Mesenchymal stem cell (in vitro differentiated cells and primary cell): ENCODE measurements at regions not wholly inside any gene's neighbourhood (a gene's known extent, or its start where the extent isn't known, plus 50 kb on each side); places are given as distances from the start of the nearest gene placed in this dataset.

Experiments used
- DNase-seq: peaks from one replicate; pipeline ENCODE4 v3.0.0-alpha.2; 2013
- H2AFZ ChIP-seq: one replicate; pipeline ENCODE4 v1.6.1; 2013; ENCODE audit warnings: low read depth, mild to moderate bottlenecking, control low read depth, inconsistent platforms, low read length, moderate library complexity
- H2AK5ac ChIP-seq: 2 replicates; pipeline ENCODE4 v1.6.1; 2013; ENCODE audit warnings: low read length, moderate library complexity, mild to moderate bottlenecking, inconsistent platforms; ENCODE audit not compliant: severe bottlenecking
- H2BK120ac ChIP-seq: one replicate; pipeline ENCODE4 v1.6.1; 2013; ENCODE audit warnings: low read depth, mild to moderate bottlenecking, inconsistent platforms, low read length, moderate library complexity
- H2BK12ac ChIP-seq, 2 experiments: one replicate each; pipeline ENCODE4 v1.6.1; 2013; ENCODE audit warnings: inconsistent platforms in 2 of 2, low read length in 2 of 2, mild to moderate bottlenecking in 2 of 2, moderate library complexity in 2 of 2, control low read depth in 1 of 2
- H2BK15ac ChIP-seq: one replicate; pipeline ENCODE4 v1.6.1; 2013; ENCODE audit warnings: mild to moderate bottlenecking, low read depth, inconsistent platforms; ENCODE audit not compliant: poor library complexity, severe bottlenecking
- H2BK5ac ChIP-seq: 2 replicates; pipeline ENCODE4 v1.6.1; 2013; ENCODE audit warnings: low read depth, mild to moderate bottlenecking, low read length, control low read depth, inconsistent platforms; ENCODE audit not compliant: poor library complexity, severe bottlenecking
- H3K14ac ChIP-seq, 2 experiments: one replicate each; pipeline ENCODE4 v1.6.1; 2013; ENCODE audit warnings: inconsistent platforms in 2 of 2, low read length in 2 of 2, control low read depth in 1 of 2, mild to moderate bottlenecking in 1 of 2, moderate library complexity in 1 of 2
- H3K18ac ChIP-seq, 2 experiments: one replicate each; pipeline ENCODE4 v1.6.1; 2013; ENCODE audit warnings: inconsistent platforms in 2 of 2, low read length in 2 of 2, control low read depth in 1 of 2, low read depth in 1 of 2, mild to moderate bottlenecking in 1 of 2
- H3K23ac ChIP-seq, 2 experiments: one replicate each; pipeline ENCODE4 v1.6.1; 2013; ENCODE audit warnings: inconsistent platforms in 2 of 2, low read length in 2 of 2, mild to moderate bottlenecking in 2 of 2, moderate library complexity in 2 of 2, control low read depth in 1 of 2
- H3K27ac ChIP-seq: 2 replicates; pipeline ENCODE4 v1.5.1; 2013; ENCODE audit warnings: mild to moderate bottlenecking, moderate library complexity, low read length, control low read depth, inconsistent platforms; ENCODE audit not compliant: poor library complexity, severe bottlenecking
- H3K27me3 ChIP-seq, 2 experiments: 2 replicates each; pipeline versions ENCODE4 v1.6.1 to v1.7.0; 2013; ENCODE audit warnings: low read length in 2 of 2, mild to moderate bottlenecking in 2 of 2, moderate library complexity in 2 of 2, control low read depth in 1 of 2, inconsistent platforms in 1 of 2; ENCODE audit not compliant: control insufficient read depth in 1 of 2, insufficient read depth in 1 of 2
- H3K36me3 ChIP-seq, 2 experiments: 2 replicates each; pipeline versions ENCODE4 v1.6.1 to v1.7.0; 2013; ENCODE audit warnings: low read length in 2 of 2, control low read depth in 1 of 2, inconsistent platforms in 1 of 2, low read depth in 1 of 2, mild to moderate bottlenecking in 1 of 2; ENCODE audit not compliant: insufficient read depth in 2 of 2, control insufficient read depth in 1 of 2
- H3K4ac ChIP-seq, 2 experiments: one replicate each; pipeline ENCODE4 v1.6.1; 2013; ENCODE audit warnings: inconsistent platforms in 2 of 2, low read length in 2 of 2, mild to moderate bottlenecking in 2 of 2, moderate library complexity in 2 of 2, control low read depth in 1 of 2, low read depth in 1 of 2
- H3K4me1 ChIP-seq: 2 replicates; pipeline ENCODE4 v1.6.1; 2013; ENCODE audit warnings: low read depth, low read length, control low read depth; ENCODE audit not compliant: control insufficient read depth, insufficient read depth
- H3K4me2 ChIP-seq: 2 replicates; pipeline ENCODE4 v1.6.1; 2013; ENCODE audit warnings: low read length, mild to moderate bottlenecking, inconsistent platforms; ENCODE audit not compliant: poor library complexity, severe bottlenecking
- H3K4me3 ChIP-seq, 2 experiments: 2 replicates each; pipeline versions ENCODE4 v1.5.1 to v1.7.0; 2013; ENCODE audit warnings: low read length in 2 of 2, mild to moderate bottlenecking in 2 of 2, control low read depth in 1 of 2, low read depth in 1 of 2; ENCODE audit not compliant: insufficient read depth in 1 of 2
- H3K79me1 ChIP-seq: replicated peaks from 2 replicates; pipeline ENCODE4 v1.6.1; 2013; ENCODE audit warnings: mild to moderate bottlenecking, control low read depth, low read length, inconsistent platforms; ENCODE audit not compliant: poor library complexity, severe bottlenecking
- H3K9ac ChIP-seq: 2 replicates; pipeline ENCODE4 v1.7.0; 2013; ENCODE audit warnings: mild to moderate bottlenecking, low read length, moderate library complexity
- H3K9me3 ChIP-seq: 2 replicates; pipeline ENCODE4 v1.7.0; 2013; ENCODE audit warnings: mild to moderate bottlenecking, low read length; ENCODE audit not compliant: control insufficient read depth
- H4K8ac ChIP-seq: one replicate; pipeline ENCODE4 v1.6.1; 2013; ENCODE audit warnings: inconsistent platforms, mild to moderate bottlenecking, low read length, moderate library complexity
- H4K91ac ChIP-seq: one replicate; pipeline ENCODE4 v1.6.1; 2013; ENCODE audit warnings: mild to moderate bottlenecking, low read length, inconsistent platforms
- WGBS: methylation state at CpG from one replicate; pipeline ENCODE4 v1.1.7; 2013; ENCODE audit warnings: mixed read lengths; 5-methylcytosine and 5-hydroxymethylcytosine counted together

- Histone ChIP-seq H3K27me3 (peaks cover 68 to 87% of the 10 kb centered on the region in 2 experiments), H3K4me1 (no peaks in the 10 kb centered on the region), H3K23ac (no peak overlapping the region), H2BK5ac (no peak overlapping the region), H3K18ac (no peak overlapping the region), H2BK120ac (no peak overlapping the region), H3K27ac (no peak overlapping the region), H2AFZ (no peak overlapping the region), H3K4ac (no peak overlapping the region), H2AK5ac (no peak overlapping the region), H3K4me2 (no peak overlapping the region), H3K4me3 (no peak overlapping the region), H2BK12ac (no peak overlapping the region), H2BK15ac (no peak overlapping the region), H3K9ac (no peak overlapping the region), H4K91ac (no peak overlapping the region), H3K9me3 (no peaks in the 10 kb centered on the region), H3K36me3 (no peaks in the 10 kb centered on the region), H4K8ac (no peak overlapping the region), H3K14ac (no peak overlapping the region), H3K79me1 (no peaks in the 10 kb centered on the region)
- no peak for DNase-seq
- 96% methylated on average over 6 of the region's 8 CpGs for WGBS
Observed at GRCh38 chr17:79221597-79221996, 147.0 kb downstream of the ENGASE start.

GRCh38 chr17:79220713-79221291 is 146.2 kb downstream of the ENGASE start:
- Histone ChIP-seq H4K8ac (no peak overlapping the region), H2BK120ac (no peak overlapping the region), H2AK5ac (no peak overlapping the region), H2BK5ac (no peak overlapping the region), H3K9me3 (no peaks in the 10 kb centered on the region), H3K79me1 (no peaks in the 10 kb centered on the region), H3K4ac (no peak overlapping the region), H3K4me2 (no peak overlapping the region), H3K14ac (no peak overlapping the region), H3K18ac (no peak overlapping the region), H3K9ac (no peak overlapping the region), H3K27me3 (peaks cover 68 to 87% of the 10 kb centered on the region in 2 experiments), H3K4me1 (no peaks in the 10 kb centered on the region), H2BK12ac (no peak overlapping the region), H3K27ac (no peak overlapping the region), H3K36me3 (no peaks in the 10 kb centered on the region), H2BK15ac (no peak overlapping the region), H2AFZ (no peak overlapping the region), H3K4me3 (peak overlapping the region in 1 of 2 experiments; percentile 53), H4K91ac (no peak overlapping the region), H3K23ac (no peak overlapping the region)
- DNase-seq: no peak
- WGBS: 55% methylated on average over 17 of the region's 21 CpGs

- H3K4me2 ChIP-seq: no peak overlapping the region
- no peak overlapping the region for H4K8ac ChIP-seq
- H2BK5ac ChIP-seq: no peak overlapping the region
- no peaks in the 10 kb centered on the region for H3K79me1 ChIP-seq
- peak overlapping the region; percentile 55 for H2AFZ ChIP-seq
- no peaks in the 10 kb centered on the region for H3K9me3 ChIP-seq
- peak overlapping the region in 1 of 2 experiments; percentile 53 for H3K4me3 ChIP-seq
- no peak for DNase-seq
- H3K14ac ChIP-seq: peak overlapping the region in 1 of 2 experiments; percentile 31
- H3K9ac ChIP-seq: no peak overlapping the region
- H3K36me3 ChIP-seq: no peaks in the 10 kb centered on the region
- H3K18ac ChIP-seq: no peak overlapping the region
- H4K91ac ChIP-seq: no peak overlapping the region
- peaks cover 74 to 89% of the 10 kb centered on the region in 2 experiments for H3K27me3 ChIP-seq
- no peak overlapping the region for H2BK12ac ChIP-seq
- no peak overlapping the region for H3K4ac ChIP-seq
- H2BK120ac ChIP-seq: no peak overlapping the region
- no peak overlapping the region for H3K23ac ChIP-seq
- H2AK5ac ChIP-seq: no peak overlapping the region
- 6% methylated on average over 23 of the region's 23 CpGs for WGBS
- no peaks in the 10 kb centered on the region for H3K4me1 ChIP-seq
- H3K27ac ChIP-seq: no peak overlapping the region
- H2BK15ac ChIP-seq: no peak overlapping the region
Observed at GRCh38 chr17:79220201-79220712, 145.6 kb downstream of the ENGASE start.

GRCh38 chr17:79219208-79219935 is 144.7 kb downstream of the ENGASE start:
- Histone ChIP-seq H3K27me3 (peaks cover 76 to 89% of the 10 kb centered on the region in 2 experiments), H3K18ac (no peak overlapping the region), H3K27ac (no peak overlapping the region), H3K4ac (no peak overlapping the region), H2AFZ (no peak overlapping the region), H3K4me3 (no peak overlapping the region), H3K4me2 (no peak overlapping the region), H2BK12ac (no peak overlapping the region), H3K79me1 (no peaks in the 10 kb centered on the region), H3K36me3 (no peaks in the 10 kb centered on the region), H3K4me1 (no peaks in the 10 kb centered on the region), H3K9ac (no peak overlapping the region), H2BK15ac (no peak overlapping the region), H3K9me3 (no peaks in the 10 kb centered on the region), H4K91ac (no peak overlapping the region), H3K14ac (no peak overlapping the region), H2AK5ac (no peak overlapping the region), H2BK120ac (no peak overlapping the region), H2BK5ac (no peak overlapping the region), H4K8ac (no peak overlapping the region), H3K23ac (no peak overlapping the region)
- 71% methylated on average over 14 of the region's 18 CpGs for WGBS
- DNase-seq: no peak
